GM21447 (cell line): ENCODE measurements at regions not wholly inside any gene's neighbourhood (a gene's known extent, or its start where the extent isn't known, plus 50 kb on each side); places are given as distances from the start of the nearest gene placed in this dataset.

Source experiments
- ATAC-seq: cut with Tn5 transposase; IDR thresholded peaks from one replicate; pipeline ENCODE4 v1.9.1; 2021; ENCODE audit not compliant: unreplicated experiment

GRCh38 chrX:23525531-23525930 is 141.8 kb upstream of the PRDX4 start:
- ATAC-seq: no peak

GRCh38 chrX:23540532-23540931 is 126.8 kb upstream of the PRDX4 start:
- ATAC-seq: no peak

- ATAC-seq: no peak
These were observed 119.1 kb upstream of the PRDX4 start for GRCh38 chrX:23548164-23548563.

GRCh38 chrX:23552303-23552702 is 115.0 kb upstream of the PRDX4 start:
- ATAC-seq: no peak

- no peak for ATAC-seq
These were observed 113.0 kb upstream of the PRDX4 start for GRCh38 chrX:23554304-23554703.

GRCh38 chrX:23557070-23557469 is 110.2 kb upstream of the PRDX4 start:
- no peak for ATAC-seq

GRCh38 chrX:23559975-23560374 is 107.3 kb upstream of the PRDX4 start:
- no peak for ATAC-seq

GRCh38 chrX:23570674-23571343 is 96.5 kb upstream of the PRDX4 start:
- ATAC-seq: no peak

GRCh38 chrX:23575281-23575680 is 92.0 kb upstream of the PRDX4 start:
- ATAC-seq: no peak

GRCh38 chrX:23578079-23578478 is 89.2 kb upstream of the PRDX4 start:
- ATAC-seq: no peak

GRCh38 chrX:23589496-23589895 is 77.8 kb upstream of the PRDX4 start:
- ATAC-seq: no peak

GRCh38 chrX:23592741-23593140 is 74.6 kb upstream of the PRDX4 start:
- no peak for ATAC-seq

GRCh38 chrX:23598575-23598974 is 68.7 kb upstream of the PRDX4 start:
- ATAC-seq: no peak

GRCh38 chrX:23603501-23603900 is 63.8 kb upstream of the PRDX4 start:
- no peak for ATAC-seq

- ATAC-seq: no peak
These were observed 56.8 kb upstream of the PRDX4 start for GRCh38 chrX:23610495-23610894.

GRCh38 chrX:23612846-23613245 is 54.4 kb upstream of the PRDX4 start:
- ATAC-seq: no peak

- ATAC-seq: peak; percentile 55
These were observed 50.9 kb upstream of the PRDX4 start for GRCh38 chrX:23616361-23616760.
